ES-I3 (cell line): ENCODE measurements at regions not wholly inside any gene's neighbourhood (a gene's known extent, or its start where the extent isn't known, plus 50 kb on each side); places are given as distances from the start of the nearest gene placed in this dataset.
"Not testable (repeated sequence)": the region's sequence is repeated elsewhere in the genome, so short reads cannot be mapped to it uniquely, and the experiment has no call there.

ENCODE experiments used
- H3K36me3 ChIP-seq: 2 replicates; pipeline ENCODE4 v1.6.1; 2013; ENCODE audit warnings: mild to moderate bottlenecking, low read length, control low read depth, moderate library complexity; ENCODE audit not compliant: insufficient read depth
- H3K4me1 ChIP-seq: 2 replicates; pipeline ENCODE4 v1.6.1; 2013; ENCODE audit warnings: mild to moderate bottlenecking, control low read depth, low read length; ENCODE audit not compliant: insufficient read depth
- H3K9ac ChIP-seq: 2 replicates; pipeline ENCODE4 v1.6.1; 2013; ENCODE audit warnings: low read depth, mild to moderate bottlenecking, low read length, moderate library complexity
- H3K9me3 ChIP-seq: 2 replicates; pipeline ENCODE4 v1.6.1; 2013; ENCODE audit warnings: mild to moderate bottlenecking, low read length, moderate library complexity; ENCODE audit not compliant: control insufficient read depth, insufficient read depth

DNA sequence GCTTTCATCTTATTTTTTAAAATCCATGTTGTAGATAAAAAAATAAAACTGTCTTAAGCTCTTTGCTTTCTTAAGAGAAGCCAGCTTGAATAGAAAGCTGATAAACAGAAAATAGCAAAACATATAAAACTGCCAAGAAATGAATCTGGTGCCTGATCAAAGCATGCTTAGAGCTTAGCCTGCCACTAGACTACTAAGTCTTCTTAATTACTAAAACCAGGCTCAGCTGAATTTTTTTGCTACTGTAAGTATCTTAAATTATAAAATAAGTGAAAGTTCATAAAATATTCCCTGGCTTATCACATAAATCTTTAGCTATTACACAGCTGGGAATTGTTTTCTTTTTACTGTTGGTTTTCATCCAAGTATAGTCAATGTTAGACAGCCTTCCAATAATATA lies 803.9 kb downstream of the DIPK2A start:
- Histone ChIP-seq H3K36me3 (no peaks in the 10 kb centered on the region), H3K9me3 (no peaks in the 10 kb centered on the region), H3K4me1 (no peaks in the 10 kb centered on the region), H3K9ac (no peak overlapping the region)

DNA sequence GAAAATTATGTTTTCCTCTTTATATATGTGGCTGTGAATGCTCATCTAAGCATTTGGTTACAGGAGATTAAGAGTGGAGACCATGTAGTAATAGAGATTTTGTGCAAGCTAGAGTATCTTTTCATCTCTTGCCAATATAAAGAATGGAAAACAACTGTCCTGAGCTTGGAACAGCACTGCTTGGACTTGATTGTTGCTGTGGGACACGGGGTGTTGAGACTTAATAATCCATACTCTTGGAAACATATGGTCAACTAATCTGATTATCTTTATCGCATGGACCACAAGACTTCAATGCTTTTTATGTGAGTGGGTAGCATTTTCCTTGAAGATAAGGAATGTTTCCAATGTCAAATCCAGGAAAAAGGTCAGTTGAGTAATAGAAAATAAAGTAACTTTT lies 806.3 kb downstream of the DIPK2A start:
- no peak overlapping the region for H3K9ac ChIP-seq
- no peaks in the 10 kb centered on the region for H3K36me3 ChIP-seq
- H3K9me3 ChIP-seq: no peaks in the 10 kb centered on the region
- no peaks in the 10 kb centered on the region for H3K4me1 ChIP-seq

DNA sequence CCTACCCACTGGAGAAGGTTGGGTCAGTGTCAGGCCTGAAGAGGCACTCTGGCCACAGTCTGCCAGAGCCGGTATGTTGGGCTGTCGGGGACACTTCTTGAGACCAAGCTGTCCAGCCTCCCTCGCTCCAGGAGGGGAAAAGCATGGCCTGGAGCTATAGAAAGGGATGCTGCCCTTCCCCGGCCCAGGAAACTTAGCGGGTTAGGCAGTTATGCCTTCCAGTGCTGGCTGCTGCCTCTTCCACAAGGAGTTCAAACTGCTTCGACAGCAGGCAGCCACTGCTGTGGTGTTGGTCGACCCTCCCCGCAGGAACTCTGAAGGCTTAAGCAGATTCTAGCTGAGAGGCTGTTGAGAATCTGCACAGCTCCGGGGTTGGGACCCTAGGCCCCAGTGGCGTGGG lies 819.4 kb downstream of the DIPK2A start:
- Histone ChIP-seq H3K36me3 (no peaks in the 10 kb centered on the region), H3K9ac (no peak overlapping the region), H3K4me1 (no peaks in the 10 kb centered on the region), H3K9me3 (no peaks in the 10 kb centered on the region; the same call in 1 of the 2 replicates)

DNA sequence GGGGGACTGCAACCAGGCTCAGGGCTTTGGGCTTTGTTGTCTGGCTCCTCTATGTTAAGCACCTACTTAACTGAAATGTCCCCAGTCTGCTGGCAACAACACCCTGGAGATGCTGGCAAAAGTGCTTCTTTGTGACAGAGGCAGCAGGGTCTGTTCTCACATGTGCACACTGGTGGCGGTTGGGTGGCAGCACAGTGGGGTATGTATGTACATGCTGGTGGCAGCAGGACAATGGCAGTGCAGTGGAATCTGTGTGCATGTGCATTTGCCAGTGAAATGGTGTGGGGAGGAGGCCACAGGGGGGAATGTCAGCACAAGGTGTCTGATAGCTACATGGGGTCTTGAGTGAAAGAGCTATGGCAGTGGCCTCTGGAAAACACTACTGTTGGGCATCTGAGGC lies 830.3 kb downstream of the DIPK2A start:
- Histone ChIP-seq H3K4me1 (no peaks in the 10 kb centered on the region), H3K9me3 (no peaks in the 10 kb centered on the region), H3K9ac (no peak overlapping the region), H3K36me3 (no peaks in the 10 kb centered on the region)

DNA sequence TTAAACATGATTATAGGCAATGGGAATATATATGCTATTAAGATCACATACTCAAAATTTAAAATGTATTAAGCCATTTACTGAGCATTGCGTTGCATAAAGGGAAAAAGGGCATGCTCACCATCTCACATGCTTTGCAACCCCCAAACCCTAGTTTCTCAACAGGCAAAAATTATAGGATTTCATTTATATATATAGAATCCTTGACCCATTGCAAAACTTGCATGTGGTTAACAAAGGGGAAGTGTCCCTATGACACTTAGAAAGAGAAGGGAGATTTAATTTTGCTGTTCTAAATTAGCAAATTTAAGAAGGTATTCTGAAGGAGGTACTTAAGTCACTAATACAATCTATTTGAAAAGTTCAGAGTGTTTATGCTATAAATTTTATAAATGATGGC lies 837.8 kb downstream of the DIPK2A start:
- no peaks in the 10 kb centered on the region for H3K36me3 ChIP-seq
- H3K9me3 ChIP-seq: no peaks in the 10 kb centered on the region
- H3K9ac ChIP-seq: no peak overlapping the region
- H3K4me1 ChIP-seq: no peaks in the 10 kb centered on the region

DNA sequence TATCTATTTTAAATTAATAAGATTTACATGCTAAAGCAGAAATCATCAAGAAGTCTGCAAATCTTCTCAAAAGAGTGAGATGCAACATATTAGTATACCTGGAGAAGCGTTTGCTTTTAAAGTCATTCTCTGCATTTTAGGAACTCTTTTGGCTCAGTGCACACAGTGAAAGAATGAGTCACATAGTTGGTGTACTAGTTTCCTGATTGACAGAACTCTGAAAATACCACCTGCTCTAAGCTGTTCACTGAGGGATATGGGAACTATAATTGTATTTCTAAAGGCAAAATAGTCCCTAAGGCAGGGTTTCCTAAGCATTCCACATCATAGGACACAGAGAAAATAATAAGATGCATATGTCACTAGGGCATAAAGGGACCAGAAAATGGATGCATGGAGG lies 838.5 kb downstream of the DIPK2A start:
- Histone ChIP-seq H3K4me1 (no peaks in the 10 kb centered on the region), H3K36me3 (no peaks in the 10 kb centered on the region)

DNA sequence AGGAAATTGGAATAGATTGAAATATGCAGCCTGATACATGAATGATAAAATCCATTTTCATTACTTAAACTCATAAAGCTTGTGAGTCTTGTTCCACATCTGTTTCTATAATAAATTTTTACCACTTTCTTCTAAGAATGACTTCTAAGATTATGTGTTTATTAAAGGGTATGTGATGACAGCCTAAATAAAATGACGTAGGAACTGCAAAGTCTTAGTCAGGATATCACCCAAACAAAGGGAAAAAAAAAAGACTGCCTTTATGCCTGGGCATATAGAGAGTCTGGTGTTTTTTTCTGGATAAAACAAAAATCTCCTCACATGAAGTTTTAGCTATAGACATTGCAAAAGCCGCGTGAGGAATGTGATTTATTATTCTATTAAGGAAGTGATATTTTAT lies 844.0 kb downstream of the DIPK2A start:
- no peaks in the 10 kb centered on the region for H3K36me3 ChIP-seq
- no peaks in the 10 kb centered on the region for H3K9me3 ChIP-seq
- no peaks in the 10 kb centered on the region for H3K4me1 ChIP-seq
- H3K9ac ChIP-seq: no peak overlapping the region

More for the DNA sequence above, 838.5 kb downstream of the DIPK2A start:
- no peak overlapping the region for H3K9ac ChIP-seq
- no peaks in the 10 kb centered on the region for H3K9me3 ChIP-seq

DNA sequence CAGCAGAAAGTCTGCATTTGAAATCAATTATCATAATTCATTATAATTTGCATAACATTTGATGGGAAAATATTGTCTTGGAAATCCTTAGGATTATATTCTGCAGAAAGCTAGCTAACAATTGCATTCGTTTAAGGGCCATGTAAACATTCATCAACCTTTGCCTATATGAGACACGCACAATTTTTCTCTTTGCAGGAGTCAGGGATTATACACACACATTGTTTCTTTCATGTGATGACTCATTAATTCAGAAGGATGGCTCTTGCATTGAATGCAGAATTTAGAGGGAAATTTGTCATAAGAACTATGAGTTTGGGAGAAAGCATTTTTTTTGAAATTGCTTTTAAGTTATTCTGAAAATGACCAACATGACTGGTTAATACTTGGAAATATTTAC lies 844.7 kb downstream of the DIPK2A start:
- H3K36me3 ChIP-seq: no peaks in the 10 kb centered on the region
- no peaks in the 10 kb centered on the region for H3K4me1 ChIP-seq
- H3K9ac ChIP-seq: no peak overlapping the region
- no peaks in the 10 kb centered on the region for H3K9me3 ChIP-seq

DNA sequence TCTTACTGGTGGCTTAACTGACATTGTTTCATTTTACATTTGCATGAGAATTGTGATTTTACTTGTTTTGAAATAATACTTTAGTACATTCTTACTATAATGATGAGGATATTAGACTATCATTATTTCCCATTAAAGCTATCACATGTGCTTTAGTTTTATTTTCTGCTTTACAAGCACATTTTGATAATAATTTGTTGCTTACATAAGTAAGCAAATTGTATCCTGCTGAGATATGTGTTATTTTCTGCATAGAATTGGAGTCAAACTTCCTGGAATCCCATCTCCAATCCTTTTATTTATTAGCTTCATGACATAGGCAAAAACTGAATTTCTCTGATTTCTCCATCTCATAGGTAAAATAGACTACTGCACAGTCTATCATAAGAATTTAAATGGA lies 847.4 kb downstream of the DIPK2A start:
- no peaks in the 10 kb centered on the region for H3K9me3 ChIP-seq
- no peak overlapping the region for H3K9ac ChIP-seq

DNA sequence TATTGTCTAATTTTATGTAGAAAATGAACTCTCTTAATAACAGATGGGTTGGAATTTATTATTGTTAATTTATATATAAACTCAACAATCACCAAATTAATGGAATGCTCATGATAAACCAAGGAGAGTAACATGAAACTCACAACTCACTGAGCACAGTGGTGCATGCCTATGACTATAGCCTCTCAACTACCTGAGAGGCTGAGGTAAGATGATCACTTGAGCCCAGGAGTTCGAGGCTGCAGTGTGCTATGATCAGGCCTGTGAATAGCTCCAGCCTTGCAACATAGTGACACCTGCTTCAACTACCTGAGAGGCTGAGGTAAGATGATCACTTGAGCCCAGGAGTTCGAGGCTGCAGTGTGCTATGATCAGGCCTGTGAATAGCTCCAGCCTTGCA lies 848.6 kb downstream of the DIPK2A start:
- not testable (repeated sequence) for H3K9ac ChIP-seq, H3K4me1 ChIP-seq

More for the DNA sequence above, 847.4 kb downstream of the DIPK2A start:
- no peaks in the 10 kb centered on the region for H3K4me1 ChIP-seq
- no peaks in the 10 kb centered on the region for H3K36me3 ChIP-seq

DNA sequence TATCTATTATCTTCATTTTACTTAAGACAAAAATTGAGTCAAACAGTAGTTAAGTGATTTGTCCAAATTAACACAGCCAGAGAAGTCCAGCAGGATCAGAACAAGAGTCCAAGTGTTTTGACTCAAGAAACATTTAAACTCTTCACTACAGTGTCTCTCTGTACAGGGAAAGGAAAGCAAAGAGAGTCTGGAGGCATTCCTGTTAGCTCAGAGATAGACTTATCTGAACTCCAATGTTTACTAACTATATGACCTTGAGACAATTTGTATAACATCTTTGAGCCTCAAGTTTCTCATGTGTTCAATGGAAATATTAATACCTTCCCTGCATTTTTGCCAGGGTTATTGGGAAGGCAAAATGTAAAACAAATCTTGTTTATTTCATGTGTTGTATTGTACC lies 849.1 kb downstream of the DIPK2A start:
- no peaks in the 10 kb centered on the region for H3K4me1 ChIP-seq
- no peaks in the 10 kb centered on the region for H3K36me3 ChIP-seq
- H3K9ac ChIP-seq: no peak overlapping the region
- no peaks in the 10 kb centered on the region for H3K9me3 ChIP-seq

More for the DNA sequence above, 848.6 kb downstream of the DIPK2A start:
- not testable (repeated sequence) for H3K36me3 ChIP-seq, H3K9me3 ChIP-seq

DNA sequence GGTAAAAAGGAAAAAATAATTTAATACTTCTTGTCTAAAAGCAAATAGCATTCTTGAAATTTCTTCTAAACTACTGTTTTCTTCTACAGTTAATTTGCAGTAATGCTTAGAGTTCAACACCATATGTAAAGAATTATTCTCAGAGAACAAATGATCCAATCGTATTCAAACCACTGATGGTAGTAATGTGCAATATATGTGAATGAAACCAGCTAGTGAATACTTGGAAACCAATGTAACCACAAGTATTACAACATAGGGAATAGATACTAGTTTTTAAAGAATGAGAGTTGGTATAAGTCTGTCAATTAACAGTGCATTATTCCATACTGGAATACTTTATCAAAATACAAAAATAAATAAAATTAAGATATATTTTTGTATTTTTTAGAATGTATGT lies 850.0 kb downstream of the DIPK2A start:
- H3K9ac ChIP-seq: no peak overlapping the region
- no peaks in the 10 kb centered on the region for H3K36me3 ChIP-seq
- no peaks in the 10 kb centered on the region for H3K9me3 ChIP-seq
- H3K4me1 ChIP-seq: no peaks in the 10 kb centered on the region

DNA sequence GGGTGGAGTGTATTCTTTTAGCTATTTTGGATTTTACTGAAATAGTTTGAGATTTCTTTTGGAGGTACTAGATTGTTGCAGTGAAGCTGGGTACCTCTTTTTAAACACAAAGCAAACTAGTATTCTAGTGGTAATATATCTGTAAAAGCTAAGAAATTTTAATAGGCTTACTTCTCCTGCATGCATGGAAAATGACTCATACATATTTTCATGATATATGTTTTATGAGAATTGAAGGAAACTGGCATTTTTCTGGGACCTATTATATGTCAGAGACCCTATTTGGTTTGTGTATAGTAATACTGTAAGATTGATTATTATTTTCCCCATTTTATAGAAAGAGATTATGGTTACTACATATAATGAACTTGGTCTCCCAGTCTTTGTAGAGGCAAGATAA lies 851.0 kb downstream of the DIPK2A start:
- H3K36me3 ChIP-seq: no peaks in the 10 kb centered on the region
- no peak overlapping the region for H3K9ac ChIP-seq
- no peaks in the 10 kb centered on the region for H3K4me1 ChIP-seq
- H3K9me3 ChIP-seq: no peaks in the 10 kb centered on the region

DNA sequence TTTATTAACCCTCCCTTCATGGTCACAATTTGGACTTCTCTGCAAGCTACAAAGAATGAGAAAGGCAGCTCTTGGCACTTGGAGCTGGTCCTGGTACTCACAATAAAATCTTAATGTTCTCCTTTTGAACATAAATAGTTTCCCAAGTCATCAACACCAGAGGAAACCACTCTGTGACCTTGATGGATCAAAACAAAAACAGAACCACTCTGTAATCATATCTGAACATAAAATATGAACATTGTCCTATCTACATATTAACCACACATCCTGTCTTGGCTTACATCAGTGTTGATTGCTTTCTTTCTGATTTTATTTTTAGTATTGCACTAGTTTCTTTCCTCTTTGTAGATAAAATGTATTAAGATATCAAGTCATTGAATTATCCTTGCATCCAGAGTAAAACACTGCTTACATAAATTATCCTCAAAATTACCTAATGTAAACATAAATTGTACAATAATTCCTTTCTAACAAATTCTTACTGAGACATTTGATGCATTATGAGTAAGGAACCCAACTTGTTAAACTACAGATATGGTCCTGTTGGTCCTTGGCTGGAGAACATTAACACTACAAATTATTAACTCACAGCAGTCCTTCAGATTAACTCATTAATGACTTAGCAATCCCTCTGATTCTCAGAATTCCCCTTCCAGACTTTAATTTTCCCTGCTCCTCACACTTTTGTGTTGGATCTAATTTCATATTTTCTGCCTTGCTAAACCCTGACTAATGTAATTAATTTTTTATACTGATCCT lies 860.5 kb downstream of the DIPK2A start:
- Histone ChIP-seq H3K36me3 (no peaks in the 10 kb centered on the region), H3K9me3 (no peaks in the 10 kb centered on the region), H3K4me1 (no peaks in the 10 kb centered on the region), H3K9ac (no peak overlapping the region)

DNA sequence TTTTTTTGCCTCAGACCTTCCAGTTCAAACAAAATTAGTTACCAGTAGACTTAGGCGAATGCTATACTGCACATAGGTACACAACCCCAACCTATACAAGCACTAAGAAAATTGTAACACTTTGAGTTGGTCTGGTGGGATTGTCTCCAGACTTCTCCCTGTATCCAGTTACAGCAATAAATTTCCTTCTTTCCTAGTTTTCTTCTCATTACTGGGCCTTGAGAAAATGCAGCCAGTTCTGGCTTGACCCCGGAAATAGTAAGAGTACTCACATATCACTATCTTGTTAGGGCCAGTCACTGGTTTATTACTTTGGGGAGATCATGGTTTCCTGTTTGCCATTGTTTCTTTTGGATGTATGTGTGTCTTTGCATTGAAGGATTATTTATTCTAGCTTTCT lies 868.4 kb downstream of the DIPK2A start:
- no peaks in the 10 kb centered on the region for H3K36me3 ChIP-seq
- peaks cover 5% of the 10 kb centered on the region; the same call in 1 of the 2 replicates for H3K9me3 ChIP-seq
- no peaks in the 10 kb centered on the region for H3K4me1 ChIP-seq
- H3K9ac ChIP-seq: no peak overlapping the region
